Activated naive CD4-positive, alpha-beta T cell treated with anti-CD3 and anti-CD28 coated beads, Interleukin-2, amount 10 ng/mL, durations not matched to agents 7 days and 5 days (primary cell): ENCODE measurements at regions not wholly inside any gene's neighbourhood (a gene's known extent, or its start where the extent isn't known, plus 50 kb on each side); places are given as distances from the start of the nearest gene placed in this dataset.

Source experiments
- CTCF ChIA-PET: fragments of 350-600 bp; sonication (Branson Sonifier 250); formaldehyde crosslinking; loops from one replicate; lab custom pipeline; 2021; ENCODE audit warnings: antibody characterized with exemption; lab: Charles Lee
- DNase-seq: peaks from one replicate; pipeline ENCODE4 v3.0.0-alpha.2; 2020
- H3K27ac Mint-ChIP-seq: one replicate; pipeline ENCODE4 v1.8.0; 2021; ENCODE audit warnings: mild to moderate bottlenecking, moderate library complexity, mixed read lengths
- H3K27me3 Mint-ChIP-seq: one replicate; pipeline ENCODE4 v1.8.0; 2021; ENCODE audit warnings: mild to moderate bottlenecking, mixed read lengths
- H3K36me3 Mint-ChIP-seq: one replicate; pipeline ENCODE4 v1.8.0; 2021; ENCODE audit warnings: mixed read lengths
- H3K4me1 Mint-ChIP-seq: one replicate; pipeline ENCODE4 v1.8.0; 2021; ENCODE audit warnings: mixed read lengths
- H3K4me3 Mint-ChIP-seq: one replicate; pipeline ENCODE4 v1.8.0; 2021; ENCODE audit warnings: mild to moderate bottlenecking, moderate library complexity, mixed read lengths
- H3K9me3 Mint-ChIP-seq: one replicate; pipeline ENCODE4 v1.8.0; 2021; ENCODE audit warnings: mixed read lengths

DNA sequence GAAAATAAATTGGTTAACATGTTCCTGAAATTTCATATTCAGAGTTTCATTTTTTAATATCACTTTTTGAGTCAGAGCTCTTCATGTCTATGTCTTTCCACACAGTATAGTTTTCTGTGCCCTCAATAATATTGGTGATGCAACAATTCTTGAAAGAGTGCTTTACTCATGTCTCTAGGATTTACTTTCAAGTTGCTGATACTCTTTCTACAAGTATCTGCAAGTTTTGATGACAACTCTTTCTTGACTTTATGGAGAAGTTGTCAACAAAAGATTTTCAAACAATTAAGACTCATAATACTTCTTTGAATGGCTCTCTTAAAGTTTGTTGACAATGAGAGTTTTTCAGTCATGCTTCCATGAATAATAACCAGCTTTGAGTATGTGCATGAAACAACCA, 561.7 kb downstream of the DIAPH3 start:
- Mint-ChIP-seq H3K9me3 (peaks cover 6% of the 10 kb centered on the region), H3K36me3 (no peaks in the 10 kb centered on the region), H3K4me1 (no peaks in the 10 kb centered on the region), H3K4me3 (no peak overlapping the region), H3K27me3 (peaks cover 4% of the 10 kb centered on the region), H3K27ac (no peak overlapping the region)
- CTCF ChIA-PET, result no interaction called here
- no peak for DNase-seq

GRCh38 chr13:59603646-59604045, 560.1 kb downstream of the DIAPH3 start:
- Mint-ChIP-seq H3K27me3 (peaks cover 4% of the 10 kb centered on the region), H3K27ac (no peak overlapping the region), H3K36me3 (no peaks in the 10 kb centered on the region), H3K4me3 (no peak overlapping the region), H3K9me3 (peaks cover 6% of the 10 kb centered on the region), H3K4me1 (no peaks in the 10 kb centered on the region)
- CTCF ChIA-PET, result no interaction called here
- DNase-seq, result no peak

DNA sequence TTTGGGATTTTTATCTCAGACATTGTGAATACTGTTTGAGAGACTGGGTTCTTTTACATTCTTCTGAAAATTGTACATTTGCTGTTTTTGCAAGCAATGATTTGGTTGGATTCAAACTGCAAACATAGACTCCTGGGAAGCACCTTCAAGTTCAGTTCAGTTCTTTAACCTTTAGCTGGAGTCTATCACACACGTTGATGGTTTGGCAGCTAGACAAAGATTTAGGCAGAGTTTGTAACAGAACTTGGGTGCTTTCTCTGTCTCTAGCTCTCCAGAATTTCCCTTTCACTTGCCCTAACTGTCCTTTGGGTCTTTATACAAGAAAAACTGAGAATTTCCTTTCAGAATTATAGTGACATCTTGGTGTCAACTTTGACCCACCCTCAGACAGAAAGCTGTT, 556.6 kb downstream of the DIAPH3 start:
- Mint-ChIP-seq H3K36me3 (no peaks in the 10 kb centered on the region), H3K4me1 (no peaks in the 10 kb centered on the region), H3K9me3 (no peaks in the 10 kb centered on the region), H3K4me3 (no peak overlapping the region), H3K27ac (no peak overlapping the region), H3K27me3 (peaks cover 10% of the 10 kb centered on the region)
- CTCF ChIA-PET, result no interaction called here
- no peak for DNase-seq

DNA sequence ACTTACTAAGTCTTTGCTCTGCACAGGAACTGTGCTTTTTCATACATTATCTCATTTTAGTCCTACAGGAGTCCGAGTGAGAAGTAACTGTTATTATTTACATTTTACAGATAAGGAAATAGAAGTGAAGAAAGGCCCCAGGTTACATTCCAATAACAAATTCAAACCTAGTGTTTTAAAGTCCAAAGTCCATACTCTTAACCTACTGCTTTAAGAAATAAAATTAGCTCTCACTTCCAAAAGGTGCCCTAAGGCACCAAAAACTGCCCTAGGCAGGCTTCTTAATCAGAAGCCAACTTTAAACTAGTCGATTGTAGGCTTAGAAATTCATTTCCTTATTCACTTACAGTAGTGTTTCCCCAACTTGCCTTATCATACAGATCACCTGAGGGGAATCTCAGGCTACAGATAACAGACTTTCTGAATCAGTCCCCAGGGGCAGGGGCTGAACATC, 555.9 kb downstream of the DIAPH3 start:
- CTCF ChIA-PET, result no interaction called here
- Mint-ChIP-seq H3K4me3 (no peak overlapping the region), H3K36me3 (no peaks in the 10 kb centered on the region), H3K27ac (no peak overlapping the region), H3K4me1 (no peaks in the 10 kb centered on the region), H3K9me3 (no peaks in the 10 kb centered on the region), H3K27me3 (peaks cover 8% of the 10 kb centered on the region)
- no peak for DNase-seq

DNA sequence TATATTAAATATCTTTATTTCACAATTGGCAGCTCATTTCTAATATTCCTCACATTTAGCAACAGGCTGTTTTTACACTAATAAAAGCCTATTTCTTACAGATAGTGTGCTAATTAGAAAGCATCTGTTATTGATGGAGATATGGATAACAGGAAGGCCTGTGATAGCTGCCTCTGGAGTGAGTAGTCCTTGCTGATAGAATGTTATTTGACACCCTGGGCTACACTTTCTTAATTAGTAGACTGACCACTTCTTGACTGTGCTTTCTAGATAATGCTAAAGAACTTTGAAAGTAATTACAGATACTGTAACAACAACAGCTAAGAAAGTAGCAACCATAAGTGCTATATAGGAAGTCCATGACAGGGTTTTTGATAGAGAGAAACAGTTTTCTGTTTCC, 554.3 kb downstream of the DIAPH3 start:
- CTCF ChIA-PET, result no interaction called here

More for the DNA sequence above, 554.3 kb downstream of the DIAPH3 start:
- Mint-ChIP-seq H3K9me3 (no peaks in the 10 kb centered on the region), H3K36me3 (no peaks in the 10 kb centered on the region), H3K27ac (no peak overlapping the region), H3K27me3 (peaks cover 6% of the 10 kb centered on the region), H3K4me1 (no peaks in the 10 kb centered on the region), H3K4me3 (no peak overlapping the region)
- DNase-seq, result no peak
